ENCODE measurements at regions not wholly inside any gene's neighbourhood (a gene's known extent, or its start where the extent isn't known, plus 50 kb on each side); places are given as distances from the start of the nearest gene placed in this dataset.

DNA sequence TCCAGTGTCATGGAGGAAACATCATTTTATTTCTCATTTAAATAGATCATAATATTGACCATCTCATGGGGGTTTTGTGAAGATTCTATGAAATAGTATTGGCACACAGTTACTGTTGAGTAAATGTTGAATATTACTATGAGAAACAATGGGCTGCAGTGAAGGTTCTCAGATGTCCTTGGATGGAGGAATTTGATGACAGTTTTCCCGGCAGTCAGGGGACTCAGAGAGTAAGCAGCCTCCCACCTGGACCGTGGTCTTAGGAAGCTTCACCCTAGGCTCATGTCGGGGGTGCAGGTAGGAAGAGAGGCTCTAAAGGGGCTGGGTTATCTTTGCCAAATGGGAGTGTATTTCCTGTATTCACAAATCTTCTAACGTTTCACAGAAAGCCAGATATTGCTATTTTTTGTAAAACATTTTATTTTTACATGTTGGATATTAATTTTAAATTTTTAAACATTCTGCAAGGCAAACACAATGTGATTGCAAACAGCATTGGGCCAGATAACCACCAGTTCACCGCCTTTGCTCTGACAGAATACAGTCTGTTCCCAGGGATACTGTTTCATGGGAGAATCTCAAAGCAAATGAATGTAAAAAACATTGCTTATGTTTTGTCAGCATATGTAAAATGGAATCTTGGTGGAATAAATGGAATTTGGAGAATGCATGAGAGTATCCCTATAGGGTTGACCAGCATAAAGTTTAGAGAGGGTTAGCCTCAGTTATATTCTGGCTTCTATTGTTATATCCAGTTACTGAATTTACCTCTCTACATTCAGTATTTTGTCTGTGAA is 380.8 kb upstream of the TMEM132C start:
- TF ChIP-seq POLR2A (IDR thresholded peaks at IDR 0.05; ENCODE audit: extremely low read depth, insufficient read length), result no peak
- TF ChIP-seq, protein P1, sequence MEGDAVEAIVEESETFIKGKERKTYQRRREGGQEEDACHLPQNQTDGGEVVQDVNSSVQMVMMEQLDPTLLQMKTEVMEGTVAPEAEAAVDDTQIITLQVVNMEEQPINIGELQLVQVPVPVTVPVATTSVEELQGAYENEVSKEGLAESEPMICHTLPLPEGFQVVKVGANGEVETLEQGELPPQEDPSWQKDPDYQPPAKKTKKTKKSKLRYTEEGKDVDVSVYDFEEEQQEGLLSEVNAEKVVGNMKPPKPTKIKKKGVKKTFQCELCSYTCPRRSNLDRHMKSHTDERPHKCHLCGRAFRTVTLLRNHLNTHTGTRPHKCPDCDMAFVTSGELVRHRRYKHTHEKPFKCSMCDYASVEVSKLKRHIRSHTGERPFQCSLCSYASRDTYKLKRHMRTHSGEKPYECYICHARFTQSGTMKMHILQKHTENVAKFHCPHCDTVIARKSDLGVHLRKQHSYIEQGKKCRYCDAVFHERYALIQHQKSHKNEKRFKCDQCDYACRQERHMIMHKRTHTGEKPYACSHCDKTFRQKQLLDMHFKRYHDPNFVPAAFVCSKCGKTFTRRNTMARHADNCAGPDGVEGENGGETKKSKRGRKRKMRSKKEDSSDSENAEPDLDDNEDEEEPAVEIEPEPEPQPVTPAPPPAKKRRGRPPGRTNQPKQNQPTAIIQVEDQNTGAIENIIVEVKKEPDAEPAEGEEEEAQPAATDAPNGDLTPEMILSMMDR (IDR thresholded peaks at IDR 0.05; ENCODE audit: low read depth, low read length), result no peak
